ENCODE measurements at regions not wholly inside any gene's neighbourhood (a gene's known extent, or its start where the extent isn't known, plus 50 kb on each side); places are given as distances from the start of the nearest gene placed in this dataset.
"Not testable (repeated sequence)": the region's sequence is repeated elsewhere in the genome, so short reads cannot be mapped to it uniquely, and the experiment has no call there.

- POLR2A ChIA-PET = no interaction called here
Measured at GRCh38 chr10:21122907-21123306, 225.8 kb upstream of the NEBL start.

GRCh38 chr10:21121822-21122221, 224.7 kb upstream of the NEBL start:
- POLR2A ChIA-PET, CTCF ChIA-PET: not testable (repeated sequence)

More at GRCh38 chr10:21122907-21123306, 225.8 kb upstream of the NEBL start:
- CTCF ChIA-PET = no interaction called here

DNA sequence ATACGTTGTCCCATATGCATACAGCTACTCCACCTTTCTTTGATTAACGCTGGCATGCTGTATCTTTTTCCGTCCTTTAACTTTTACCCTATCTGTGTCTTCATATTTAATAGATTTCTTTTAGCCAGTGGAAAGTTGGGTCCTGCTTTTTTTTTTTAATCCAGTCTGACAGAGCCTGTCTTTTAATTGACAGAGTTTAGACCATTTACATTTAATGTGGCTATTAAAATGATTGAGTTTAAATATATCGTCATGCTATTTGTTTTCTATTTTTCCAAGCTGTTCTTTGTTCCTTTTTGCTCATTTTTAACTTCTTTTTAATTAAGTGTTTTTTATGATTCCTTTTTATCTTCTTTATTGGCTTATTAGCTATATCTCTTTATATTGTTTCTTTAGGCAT, 217.6 kb upstream of the NEBL start:
- CTCF ChIA-PET = no interaction called here
- POLR2A ChIA-PET = no interaction called here

DNA sequence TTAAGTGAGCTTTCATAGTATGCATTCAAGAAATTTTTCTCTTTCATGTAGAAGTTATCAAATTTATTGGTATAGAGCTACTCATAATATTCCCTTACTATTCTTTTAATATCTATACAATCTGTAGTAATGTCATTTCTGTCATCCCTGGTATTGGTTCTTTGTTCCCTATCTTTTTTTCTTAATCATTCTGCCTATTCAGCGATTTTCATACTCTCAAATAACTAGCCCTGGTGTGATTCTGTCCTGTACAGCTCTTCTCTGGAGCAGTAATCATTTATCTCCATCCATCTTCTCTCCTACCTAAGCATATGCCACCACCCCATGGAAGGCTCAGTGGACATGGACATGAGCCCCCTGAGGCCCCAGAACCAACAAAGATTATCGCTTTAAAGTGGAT, 213.2 kb upstream of the NEBL start:
- CTCF ChIA-PET = no interaction called here
- POLR2A ChIA-PET = no interaction called here

DNA sequence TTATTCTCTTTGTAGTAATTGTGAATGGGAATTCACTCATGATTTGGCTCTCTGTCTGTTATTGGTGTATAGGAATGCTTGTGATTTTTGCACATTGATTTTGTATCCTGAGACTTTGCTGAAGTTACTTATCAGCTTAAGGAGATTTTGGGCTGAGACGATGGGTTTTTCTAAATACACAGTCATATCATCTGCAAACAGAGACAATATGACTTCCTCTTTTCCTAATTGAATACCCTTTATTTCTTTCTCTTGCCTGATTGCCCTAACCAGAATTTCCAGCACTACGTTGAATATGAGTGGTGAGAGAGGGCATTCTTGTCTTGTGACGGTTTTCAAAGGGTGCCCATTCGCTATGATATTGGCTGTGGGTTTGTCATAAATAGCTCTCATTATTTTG, 209.8 kb upstream of the NEBL start:
- CTCF ChIA-PET = not testable (repeated sequence)

DNA sequence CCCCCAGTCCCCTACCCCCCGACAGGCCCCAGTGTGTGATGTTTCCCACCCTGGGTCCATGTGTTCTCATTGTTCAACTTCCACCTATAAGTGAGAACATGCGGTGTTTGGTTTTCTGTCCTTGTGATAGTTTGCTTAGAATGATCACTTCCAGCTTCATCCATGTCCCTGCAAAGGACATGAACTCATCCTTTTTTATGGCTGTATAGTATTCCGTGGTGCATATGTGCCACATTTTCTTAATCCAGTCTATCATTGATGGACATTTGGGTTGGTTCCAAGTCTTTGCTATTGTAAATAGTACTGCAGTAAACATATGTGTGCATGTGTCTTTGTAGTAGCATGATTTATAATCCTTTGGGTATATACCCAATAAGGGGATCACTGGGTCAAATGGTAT, 208.2 kb upstream of the NEBL start:
- POLR2A ChIA-PET = not testable (repeated sequence)

More for the DNA sequence above, 209.8 kb upstream of the NEBL start:
- POLR2A ChIA-PET = not testable (repeated sequence)

DNA sequence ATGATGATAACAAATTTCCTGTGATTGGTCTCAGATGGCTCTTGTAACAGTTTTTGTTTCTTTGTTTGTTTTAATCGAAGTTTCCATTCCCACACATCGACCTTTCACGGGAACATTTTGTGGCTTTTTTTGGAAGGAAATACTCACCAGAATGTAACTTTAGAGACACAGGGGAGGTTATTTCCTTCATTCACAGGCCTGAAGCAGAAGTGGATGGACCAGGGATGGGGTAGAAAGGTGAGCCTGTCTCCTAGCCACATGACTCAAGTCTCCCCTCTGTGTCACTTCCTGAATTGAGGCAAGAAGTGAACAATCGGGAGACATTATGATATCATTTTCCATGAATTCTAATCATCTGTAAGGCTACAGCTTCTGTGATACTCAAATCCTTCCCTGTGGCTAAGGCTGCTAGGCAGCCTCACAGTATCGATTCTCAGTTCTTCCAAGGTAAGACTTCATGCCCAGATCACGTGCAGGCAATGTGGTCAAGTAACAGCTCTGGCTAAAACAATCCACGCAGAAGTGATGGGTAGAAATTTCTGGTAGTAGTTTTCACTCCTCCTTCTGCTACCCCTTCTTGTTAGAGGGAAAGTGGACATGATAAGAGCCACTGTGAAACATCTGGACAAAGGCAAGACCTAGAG, 203.9 kb upstream of the NEBL start:
- CTCF ChIA-PET = no interaction called here
- POLR2A ChIA-PET = no interaction called here

More for the DNA sequence above, 208.2 kb upstream of the NEBL start:
- CTCF ChIA-PET = not testable (repeated sequence)

- ChIA-PET CTCF (no interaction called here), POLR2A (no interaction called here)
Measured at GRCh38 chr10:21100190-21100589, 203.1 kb upstream of the NEBL start.

GRCh38 chr10:21099291-21100062, 202.4 kb upstream of the NEBL start:
- CTCF ChIA-PET = no interaction called here

DNA sequence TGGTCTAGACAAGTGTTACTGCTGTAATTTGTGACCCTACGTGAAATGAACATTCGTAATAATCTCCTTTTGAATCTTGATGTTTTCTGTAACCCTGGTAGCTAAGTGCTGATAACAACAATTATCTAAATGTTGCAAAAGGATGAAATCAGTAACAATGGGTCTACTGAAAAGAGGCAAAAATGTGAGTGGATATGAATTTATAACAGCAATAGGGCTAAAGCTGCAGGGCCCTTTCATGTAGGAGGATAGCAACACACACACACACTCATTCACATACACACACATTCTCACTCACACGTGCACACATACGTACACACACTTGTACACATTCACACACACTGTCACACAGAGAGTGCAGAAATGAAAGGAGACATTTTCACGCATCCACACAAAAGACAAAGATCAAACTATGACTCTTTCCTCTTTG, 200.8 kb upstream of the NEBL start:
- ChIA-PET POLR2A (no interaction called here), CTCF (interaction anchor here (0.6 kb wide), 1 partner anchor 283 kb away, joined by 3 read pairs; no protein-coding TSS in a partner anchor)

More at GRCh38 chr10:21099291-21100062, 202.4 kb upstream of the NEBL start:
- POLR2A ChIA-PET = no interaction called here

DNA sequence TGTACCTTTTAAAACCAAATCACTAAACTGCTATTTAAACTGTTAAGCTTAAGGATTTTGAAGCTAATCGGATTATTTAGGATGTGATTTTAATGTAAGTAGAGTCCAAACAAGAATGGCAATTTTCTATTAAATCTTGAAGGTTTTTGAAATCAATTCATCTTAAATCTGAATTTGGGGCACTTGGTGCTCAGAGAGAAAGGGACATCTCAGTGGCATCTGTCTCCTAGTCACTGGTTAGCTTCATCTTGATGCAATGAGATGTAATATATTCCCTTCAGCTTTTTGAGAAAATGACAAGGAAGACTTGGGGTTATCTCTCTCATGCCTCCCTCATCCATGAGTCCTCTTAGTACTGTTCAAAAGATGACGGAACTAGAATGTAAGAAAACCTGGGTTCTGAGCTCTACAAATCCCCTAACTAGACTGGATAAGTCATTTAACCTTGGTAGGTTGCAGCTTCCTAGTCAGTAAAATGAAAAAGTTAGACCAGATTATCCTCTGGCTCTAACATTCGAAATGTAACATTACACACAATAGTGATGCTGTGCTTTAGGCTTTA, 198.5 kb upstream of the NEBL start:
- ChIA-PET CTCF (interaction anchor here (0.5 kb wide), 1 partner anchor 95 kb away, joined by 3 read pairs; no protein-coding TSS in a partner anchor), POLR2A (no interaction called here)

- CTCF ChIA-PET = no interaction called here
- POLR2A ChIA-PET = no interaction called here
Measured at GRCh38 chr10:21095073-21095472, 198.0 kb upstream of the NEBL start.

GRCh38 chr10:21092683-21093524, 195.8 kb upstream of the NEBL start:
- POLR2A ChIA-PET = no interaction called here
- CTCF ChIA-PET = no interaction called here

- CTCF ChIA-PET = no interaction called here
Measured at GRCh38 chr10:21090609-21091082, 193.5 kb upstream of the NEBL start.

DNA sequence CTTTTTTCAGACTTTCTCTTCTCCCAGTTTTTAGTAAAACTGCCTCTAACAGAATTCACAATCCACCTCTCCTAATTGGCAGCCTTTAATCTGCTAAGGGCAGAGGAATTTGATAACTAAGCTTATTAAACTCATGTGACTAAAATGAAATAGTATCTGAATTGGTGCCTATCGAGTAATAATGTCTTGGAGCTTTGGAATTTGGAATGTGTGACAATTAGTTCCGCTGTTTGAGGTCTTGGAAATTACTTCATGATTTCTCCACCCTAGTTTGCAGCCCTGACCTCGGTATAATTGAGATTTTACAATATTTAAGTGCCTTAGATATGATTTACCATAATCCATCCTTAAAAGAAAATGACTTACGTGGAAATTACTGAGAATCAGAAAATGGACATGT, 190.4 kb upstream of the NEBL start:
- POLR2A ChIA-PET = no interaction called here
- CTCF ChIA-PET = no interaction called here

More at GRCh38 chr10:21090609-21091082, 193.5 kb upstream of the NEBL start:
- POLR2A ChIA-PET = no interaction called here

- ChIA-PET POLR2A (no interaction called here), CTCF (no interaction called here)
Measured at GRCh38 chr10:21084700-21085099, 187.6 kb upstream of the NEBL start.

GRCh38 chr10:21083861-21084260, 186.8 kb upstream of the NEBL start:
- CTCF ChIA-PET = no interaction called here
- POLR2A ChIA-PET = no interaction called here

DNA sequence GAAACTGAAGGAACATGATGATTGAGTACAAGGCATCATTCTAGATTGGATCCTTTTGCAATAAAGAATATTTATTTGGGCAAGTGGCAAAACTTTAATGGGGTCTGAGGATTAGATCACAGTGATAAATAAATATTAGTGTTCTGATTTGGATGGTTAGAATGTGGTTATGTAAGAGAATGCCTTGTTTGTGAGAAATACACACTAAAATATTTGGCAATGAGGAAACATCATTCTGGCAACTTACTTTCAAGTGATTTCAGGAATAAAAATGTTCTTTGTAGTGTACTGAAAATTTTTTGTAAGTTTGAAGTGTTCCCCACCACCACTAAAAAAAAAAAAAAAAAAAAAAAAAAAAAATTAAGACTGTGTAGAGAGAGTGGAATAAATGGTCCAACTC, 185.1 kb upstream of the NEBL start:
- ChIA-PET CTCF (no interaction called here), POLR2A (no interaction called here)

DNA sequence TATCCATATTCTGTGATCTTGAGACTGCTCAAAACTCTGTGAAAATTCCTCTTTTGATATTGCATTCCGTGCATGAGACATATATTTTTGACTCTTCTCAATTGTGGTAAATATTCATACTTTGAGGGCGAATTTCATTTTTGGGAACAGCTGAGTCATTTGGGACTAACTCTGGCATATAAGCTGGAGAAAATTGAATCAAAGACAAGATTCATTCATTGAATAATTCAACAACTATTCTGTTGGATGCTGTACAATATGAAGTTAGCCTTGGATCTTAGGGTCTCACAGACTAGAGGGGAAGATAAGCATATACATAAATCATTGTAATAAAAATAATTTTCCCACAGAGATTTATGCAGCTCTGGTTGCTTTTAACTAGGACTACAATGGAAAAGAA, 183.2 kb upstream of the NEBL start:
- CTCF ChIA-PET = no interaction called here
- POLR2A ChIA-PET = no interaction called here

GRCh38 chr10:21079330-21079658, 182.2 kb upstream of the NEBL start:
- ChIA-PET POLR2A (no interaction called here), CTCF (no interaction called here)
